Esophagus squamous epithelium (tissue), 4 donors: ENCODE measurements at regions not wholly inside any gene's neighbourhood (a gene's known extent, or its start where the extent isn't known, plus 50 kb on each side); places are given as distances from the start of the nearest gene placed in this dataset.

ENCODE experiments used
- CTCF ChIP-seq, 6 experiments: fragments of 450-650 bp in 4 of 6; fragments of 200-600 bp in 2 of 6; sonication (generic) in 2 of 6; IDR thresholded peaks; one replicate each; pipeline ENCODE4 v1.5.1; 2016 to 2019; ENCODE audit warnings: antibody characterized with exemption in 6 of 6, mild to moderate bottlenecking in 4 of 6, moderate library complexity in 4 of 6
- POLR2A ChIP-seq, 4 donors: fragments of 450-650 bp; IDR thresholded peaks; one replicate each; pipeline ENCODE4 v1.6.1; 2017; ENCODE audit warnings: antibody characterized with exemption in 4 of 4, mild to moderate bottlenecking in 4 of 4, moderate library complexity in 3 of 4

- TF ChIP-seq CTCF (IDR thresholded peaks at IDR 0.05) (no peak), POLR2A (IDR thresholded peaks at IDR 0.05) (no peak)
Observed at GRCh38 chr12:27151479-27151878, 69.1 kb upstream of the C12orf71 start.
